Effector memory CD8-positive, alpha-beta T cell (primary cell): ENCODE measurements at regions not wholly inside any gene's neighbourhood (a gene's known extent, or its start where the extent isn't known, plus 50 kb on each side); places are given as distances from the start of the nearest gene placed in this dataset.

ENCODE experiments used
- ATAC-seq: fragments of 150-1000 bp; cut with Tn5 transposase; replicated peaks from 2 replicates; pipeline ENCODE4 v1.10.0; 2021; ENCODE audit warnings: mild to moderate bottlenecking, moderate library complexity
- DNase-seq, 3 experiments: peaks; one replicate each; pipeline ENCODE4 v3.0.0; 2021
- H3K27ac Mint-ChIP-seq, 2 donors: one replicate each; pipeline ENCODE4 v1.8.0; 2022; ENCODE audit warnings: mild to moderate bottlenecking in 2 of 2, mixed read lengths in 2 of 2, moderate library complexity in 2 of 2
- H3K27me3 Mint-ChIP-seq, 2 donors: one replicate each; pipeline ENCODE4 v1.8.0; 2022; ENCODE audit warnings: mixed read lengths in 2 of 2
- H3K36me3 Mint-ChIP-seq: one replicate; pipeline ENCODE4 v1.8.0; 2022; ENCODE audit warnings: mild to moderate bottlenecking, moderate library complexity, mixed read lengths; ENCODE audit not compliant: insufficient read depth
- H3K4me1 Mint-ChIP-seq, 2 donors: one replicate each; pipeline ENCODE4 v1.8.0; 2022; ENCODE audit warnings: low read depth in 2 of 2, mixed read lengths in 2 of 2
- H3K4me3 Mint-ChIP-seq, 2 donors: one replicate each; pipeline ENCODE4 v1.8.0; 2022; ENCODE audit warnings: mild to moderate bottlenecking in 2 of 2, mixed read lengths in 2 of 2, moderate library complexity in 2 of 2
- H3K9me3 Mint-ChIP-seq, 2 donors: one replicate each; pipeline ENCODE4 v1.8.0; 2022; ENCODE audit warnings: mixed read lengths in 2 of 2

- H3K4me1 Mint-ChIP-seq: no peaks in the 10 kb centered on the region
- ATAC-seq (no peak), DNase-seq (no peak)
- H3K36me3 Mint-ChIP-seq: no peaks in the 10 kb centered on the region
- peaks cover 3 to 15% of the 10 kb centered on the region in 2 donors for H3K9me3 Mint-ChIP-seq
- H3K4me3 Mint-ChIP-seq: no peak overlapping the region
- no peak overlapping the region for H3K27ac Mint-ChIP-seq
- H3K27me3 Mint-ChIP-seq: no peaks in the 10 kb centered on the region
These were observed 686.8 kb upstream of the DDX18 start for GRCh38 chr2:117127680-117128079.

GRCh38 chr2:117128461-117128860 is 686.0 kb upstream of the DDX18 start:
- Mint-ChIP-seq H3K27ac (no peak overlapping the region), H3K9me3 (peaks cover 3 to 15% of the 10 kb centered on the region in 2 donors), H3K4me3 (no peak overlapping the region), H3K4me1 (no peaks in the 10 kb centered on the region), H3K27me3 (no peaks in the 10 kb centered on the region), H3K36me3 (no peaks in the 10 kb centered on the region)
- ATAC-seq (no peak), DNase-seq (no peak)

- no peaks in the 10 kb centered on the region for H3K9me3 Mint-ChIP-seq
These were observed 677.1 kb upstream of the DDX18 start for GRCh38 chr2:117137371-117137770.

GRCh38 chr2:117169036-117169765 is 645.3 kb upstream of the DDX18 start:
- H3K27ac Mint-ChIP-seq: no peak overlapping the region
- no peak overlapping the region for H3K4me3 Mint-ChIP-seq
- DNase-seq (no peak), ATAC-seq (no peak)
- no peaks in the 10 kb centered on the region for H3K36me3 Mint-ChIP-seq
- no peaks in the 10 kb centered on the region for H3K27me3 Mint-ChIP-seq
- no peaks in the 10 kb centered on the region for H3K4me1 Mint-ChIP-seq
- peaks cover 1 to 18% of the 10 kb centered on the region in 2 donors for H3K9me3 Mint-ChIP-seq

More at GRCh38 chr2:117137371-117137770, 677.1 kb upstream of the DDX18 start:
- H3K27me3 Mint-ChIP-seq: no peaks in the 10 kb centered on the region
- H3K4me1 Mint-ChIP-seq: no peaks in the 10 kb centered on the region
- no peak overlapping the region for H3K27ac Mint-ChIP-seq
- ATAC-seq: no peak
- H3K36me3 Mint-ChIP-seq: no peaks in the 10 kb centered on the region
- DNase-seq: no peak
- H3K4me3 Mint-ChIP-seq: no peak overlapping the region

GRCh38 chr2:117170897-117171296 is 643.6 kb upstream of the DDX18 start:
- Mint-ChIP-seq H3K36me3 (no peaks in the 10 kb centered on the region), H3K4me1 (no peaks in the 10 kb centered on the region), H3K27me3 (no peaks in the 10 kb centered on the region), H3K9me3 (peaks cover 7 to 15% of the 10 kb centered on the region in 2 donors), H3K4me3 (no peak overlapping the region), H3K27ac (no peak overlapping the region)
- no peak for DNase-seq
- ATAC-seq: no peak

- Mint-ChIP-seq H3K36me3 (no peaks in the 10 kb centered on the region), H3K4me3 (no peak overlapping the region), H3K4me1 (no peaks in the 10 kb centered on the region), H3K27me3 (no peaks in the 10 kb centered on the region), H3K9me3 (peaks cover 8 to 20% of the 10 kb centered on the region in 2 donors), H3K27ac (no peak overlapping the region)
- ATAC-seq (no peak), DNase-seq (no peak)
These were observed 635.1 kb upstream of the DDX18 start for GRCh38 chr2:117179405-117179804.

GRCh38 chr2:117190856-117191559 is 623.5 kb upstream of the DDX18 start:
- Mint-ChIP-seq H3K36me3 (no peaks in the 10 kb centered on the region), H3K4me3 (no peak overlapping the region), H3K27me3 (no peaks in the 10 kb centered on the region), H3K9me3 (peaks cover 6 to 9% of the 10 kb centered on the region in 2 donors), H3K4me1 (no peaks in the 10 kb centered on the region), H3K27ac (no peak overlapping the region)
- no peak for DNase-seq
- no peak for ATAC-seq

- H3K27me3 Mint-ChIP-seq: no peaks in the 10 kb centered on the region
These were observed 619.1 kb upstream of the DDX18 start for GRCh38 chr2:117195381-117195780.

GRCh38 chr2:117199511-117199910 is 615.0 kb upstream of the DDX18 start:
- H3K4me3 Mint-ChIP-seq: no peak overlapping the region

More at GRCh38 chr2:117195381-117195780, 619.1 kb upstream of the DDX18 start:
- no peak for ATAC-seq
- Mint-ChIP-seq H3K9me3 (peaks cover 7 to 8% of the 10 kb centered on the region in 2 donors), H3K27ac (no peak overlapping the region), H3K36me3 (no peaks in the 10 kb centered on the region), H3K4me3 (no peak overlapping the region), H3K4me1 (no peaks in the 10 kb centered on the region)
- no peak for DNase-seq

GRCh38 chr2:117212562-117212961 is 601.9 kb upstream of the DDX18 start:
- DNase-seq (no peak), ATAC-seq (no peak)
- Mint-ChIP-seq H3K9me3 (peaks cover 7 to 21% of the 10 kb centered on the region in 2 donors), H3K27ac (no peak overlapping the region), H3K27me3 (no peaks in the 10 kb centered on the region), H3K4me1 (no peaks in the 10 kb centered on the region), H3K4me3 (no peak overlapping the region), H3K36me3 (no peaks in the 10 kb centered on the region)

More at GRCh38 chr2:117199511-117199910, 615.0 kb upstream of the DDX18 start:
- no peaks in the 10 kb centered on the region for H3K36me3 Mint-ChIP-seq
- no peaks in the 10 kb centered on the region for H3K4me1 Mint-ChIP-seq
- ATAC-seq (no peak), DNase-seq (no peak)
- no peak overlapping the region for H3K27ac Mint-ChIP-seq
- no peaks in the 10 kb centered on the region for H3K27me3 Mint-ChIP-seq
- H3K9me3 Mint-ChIP-seq: peaks cover 10 to 13% of the 10 kb centered on the region in 2 donors

GRCh38 chr2:117217145-117217544 is 597.3 kb upstream of the DDX18 start:
- H3K4me3 Mint-ChIP-seq: no peak overlapping the region
- H3K9me3 Mint-ChIP-seq: peaks cover 11 to 21% of the 10 kb centered on the region in 2 donors
- no peaks in the 10 kb centered on the region for H3K4me1 Mint-ChIP-seq
- no peak overlapping the region for H3K27ac Mint-ChIP-seq
- DNase-seq (no peak), ATAC-seq (no peak)
- H3K36me3 Mint-ChIP-seq: no peaks in the 10 kb centered on the region
- no peaks in the 10 kb centered on the region for H3K27me3 Mint-ChIP-seq

- no peaks in the 10 kb centered on the region for H3K36me3 Mint-ChIP-seq
- no peaks in the 10 kb centered on the region for H3K27me3 Mint-ChIP-seq
- DNase-seq (no peak), ATAC-seq (no peak)
- peaks cover 9 to 16% of the 10 kb centered on the region in 2 donors for H3K9me3 Mint-ChIP-seq
- no peak overlapping the region for H3K4me3 Mint-ChIP-seq
- no peak overlapping the region for H3K27ac Mint-ChIP-seq
- no peaks in the 10 kb centered on the region for H3K4me1 Mint-ChIP-seq
These were observed 591.7 kb upstream of the DDX18 start for GRCh38 chr2:117222809-117223208.

- ATAC-seq: no peak
- Mint-ChIP-seq H3K27me3 (no peaks in the 10 kb centered on the region), H3K9me3 (peaks cover 5 to 17% of the 10 kb centered on the region in 2 donors), H3K4me3 (no peak overlapping the region), H3K4me1 (no peaks in the 10 kb centered on the region), H3K27ac (no peak overlapping the region), H3K36me3 (no peaks in the 10 kb centered on the region)
- DNase-seq: no peak
These were observed 582.2 kb upstream of the DDX18 start for GRCh38 chr2:117232305-117232704.

- Mint-ChIP-seq H3K36me3 (no peaks in the 10 kb centered on the region), H3K4me1 (no peaks in the 10 kb centered on the region), H3K4me3 (no peak overlapping the region), H3K27ac (no peak overlapping the region), H3K27me3 (no peaks in the 10 kb centered on the region), H3K9me3 (peaks cover 3 to 8% of the 10 kb centered on the region in 2 donors)
- ATAC-seq (no peak), DNase-seq (no peak)
These were observed 557.1 kb upstream of the DDX18 start for GRCh38 chr2:117257362-117257761.
